GM12873 (cell line): ENCODE measurements at regions not wholly inside any gene's neighbourhood (a gene's known extent, or its start where the extent isn't known, plus 50 kb on each side); places are given as distances from the start of the nearest gene placed in this dataset.

Experiments used
- CTCF ChIP-seq: IDR thresholded peaks from 2 replicates; pipeline ENCODE4 v1.5.1; 2012; ENCODE audit warnings: low read depth, mild to moderate bottlenecking, moderate library complexity, low read length, control low read depth; ENCODE audit not compliant: insufficient read depth; ENCODE audit errors: missing control alignments

- no peak for TF ChIP-seq CTCF
These were observed 174.3 kb downstream of the TSHZ3 start for GRCh38 chr19:31174948-31175347.

- TF ChIP-seq CTCF: no peak
These were observed 175.2 kb downstream of the TSHZ3 start for GRCh38 chr19:31173991-31174390.

GRCh38 chr19:31171936-31172335 lies 177.3 kb downstream of the TSHZ3 start:
- no peak for TF ChIP-seq CTCF

- TF ChIP-seq CTCF: no peak
These were observed 179.2 kb downstream of the TSHZ3 start for GRCh38 chr19:31170046-31170445.

- TF ChIP-seq CTCF: no peak
These were observed 181.1 kb downstream of the TSHZ3 start for GRCh38 chr19:31168106-31168625.

GRCh38 chr19:31167690-31168089 lies 181.5 kb downstream of the TSHZ3 start:
- no peak for TF ChIP-seq CTCF

GRCh38 chr19:31166206-31166605 lies 183.0 kb downstream of the TSHZ3 start:
- TF ChIP-seq CTCF: no peak
